CD4-positive, alpha-beta T cell treated with Interleukin-4 for 1 hour (primary cell): ENCODE measurements at regions not wholly inside any gene's neighbourhood (a gene's known extent, or its start where the extent isn't known, plus 50 kb on each side); places are given as distances from the start of the nearest gene placed in this dataset.

Source experiments
- DNase-seq, 2 donors: peaks; one replicate each; pipeline ENCODE4 v3.0.0-alpha.2; 2020 to 2022

GRCh38 chr4:137043184-137043583, 489.1 kb downstream of the PCDH18 start:
- no peak for DNase-seq

- no peak for DNase-seq
Observed at GRCh38 chr4:137039370-137039769, 492.9 kb downstream of the PCDH18 start.

- DNase-seq, result no peak
Observed at GRCh38 chr4:137032222-137032621, 500.1 kb downstream of the PCDH18 start.

- no peak for DNase-seq
Observed at GRCh38 chr4:137029026-137029425, 503.3 kb downstream of the PCDH18 start.

- no peak for DNase-seq
Observed at GRCh38 chr4:137025484-137026059, 506.7 kb downstream of the PCDH18 start.

- no peak for DNase-seq
Observed at GRCh38 chr4:137015426-137016409, 516.6 kb downstream of the PCDH18 start.

- no peak for DNase-seq
Observed at GRCh38 chr4:137000432-137000831, 531.9 kb downstream of the PCDH18 start.

- no peak for DNase-seq
Observed at GRCh38 chr4:136992032-136992431, 540.3 kb downstream of the PCDH18 start.

GRCh38 chr4:136985683-136986082, 546.6 kb downstream of the PCDH18 start:
- no peak for DNase-seq

GRCh38 chr4:136967069-136967468, 565.2 kb downstream of the PCDH18 start:
- DNase-seq, result no peak

GRCh38 chr4:136965478-136965877, 566.8 kb downstream of the PCDH18 start:
- no peak for DNase-seq

- no peak for DNase-seq
Observed at GRCh38 chr4:136962868-136963267, 569.4 kb downstream of the PCDH18 start.

GRCh38 chr4:136946307-136946907, 585.9 kb downstream of the PCDH18 start:
- no peak for DNase-seq

GRCh38 chr4:136939781-136940180, 592.5 kb downstream of the PCDH18 start:
- no peak for DNase-seq

GRCh38 chr4:136935871-136936270, 596.4 kb downstream of the PCDH18 start:
- no peak for DNase-seq

GRCh38 chr4:136935305-136935704, 597.0 kb downstream of the PCDH18 start:
- DNase-seq, result no peak

- DNase-seq, result no peak
Observed at GRCh38 chr4:136934601-136935000, 597.7 kb downstream of the PCDH18 start.

- DNase-seq, result no peak
Observed at GRCh38 chr4:136931781-136932180, 600.5 kb downstream of the PCDH18 start.

GRCh38 chr4:136928957-136929411, 603.3 kb downstream of the PCDH18 start:
- DNase-seq, result no peak

GRCh38 chr4:136927172-136927571, 605.1 kb downstream of the PCDH18 start:
- DNase-seq, result no peak

GRCh38 chr4:136925203-136925602, 607.1 kb downstream of the PCDH18 start:
- no peak for DNase-seq

GRCh38 chr4:136922066-136922465, 610.2 kb downstream of the PCDH18 start:
- no peak for DNase-seq

- DNase-seq, result no peak
Observed at GRCh38 chr4:136920092-136920881, 612.0 kb downstream of the PCDH18 start.
